ENCODE measurements at regions not wholly inside any gene's neighbourhood (a gene's known extent, or its start where the extent isn't known, plus 50 kb on each side); places are given as distances from the start of the nearest gene placed in this dataset.

DNA sequence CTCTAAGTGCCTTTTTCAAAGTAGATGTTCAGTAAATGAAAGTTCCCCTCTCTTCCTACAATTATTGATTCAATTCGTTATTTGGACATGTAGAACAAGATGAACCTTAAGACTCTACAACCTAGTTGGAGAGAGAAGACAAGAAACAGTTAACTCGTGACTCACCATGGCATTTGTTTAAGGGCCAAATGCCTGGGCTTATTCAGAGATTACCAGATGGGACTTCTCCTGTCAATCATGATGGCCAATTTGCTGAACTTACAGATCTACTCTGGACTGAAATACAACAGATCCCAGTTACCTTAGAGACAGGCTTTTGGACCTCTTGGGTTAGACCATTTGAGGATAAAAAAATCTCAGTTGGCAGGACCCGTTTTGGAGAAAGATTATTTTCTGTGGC, 93.5 kb downstream of the C1orf94 start:
- DNase-seq (ENCODE audit: low spot score): no peak

- no peak for DNase-seq (ENCODE audit: low spot score)
These were observed 95.4 kb downstream of the C1orf94 start for GRCh38 chr1:34272152-34272551.

- DNase-seq (ENCODE audit: low spot score): no peak
These were observed 98.4 kb downstream of the C1orf94 start for GRCh38 chr1:34275150-34275549.

- DNase-seq (ENCODE audit: low spot score): no peak
These were observed 99.9 kb downstream of the C1orf94 start for GRCh38 chr1:34276606-34277005.

DNA sequence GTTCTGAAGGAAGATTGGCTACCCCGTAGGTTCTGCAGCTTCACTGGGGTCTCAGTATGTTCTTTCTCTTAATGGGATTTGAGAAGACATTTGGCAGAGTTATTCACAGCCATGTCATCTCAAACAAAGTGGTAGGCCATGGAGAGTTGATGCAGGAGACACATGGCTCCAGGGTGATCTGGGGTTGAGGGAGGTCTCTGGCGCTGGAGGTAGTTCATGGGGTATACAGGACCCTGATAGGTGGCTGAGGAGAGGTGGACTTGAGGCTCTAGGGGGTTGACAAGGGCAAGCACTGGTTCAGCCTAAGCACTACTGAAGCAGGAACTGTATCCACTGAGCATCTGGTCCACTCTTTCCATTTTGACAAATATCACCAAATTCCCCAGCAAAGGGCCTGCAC, 100.4 kb downstream of the C1orf94 start:
- DNase-seq (ENCODE audit: low spot score): no peak

DNA sequence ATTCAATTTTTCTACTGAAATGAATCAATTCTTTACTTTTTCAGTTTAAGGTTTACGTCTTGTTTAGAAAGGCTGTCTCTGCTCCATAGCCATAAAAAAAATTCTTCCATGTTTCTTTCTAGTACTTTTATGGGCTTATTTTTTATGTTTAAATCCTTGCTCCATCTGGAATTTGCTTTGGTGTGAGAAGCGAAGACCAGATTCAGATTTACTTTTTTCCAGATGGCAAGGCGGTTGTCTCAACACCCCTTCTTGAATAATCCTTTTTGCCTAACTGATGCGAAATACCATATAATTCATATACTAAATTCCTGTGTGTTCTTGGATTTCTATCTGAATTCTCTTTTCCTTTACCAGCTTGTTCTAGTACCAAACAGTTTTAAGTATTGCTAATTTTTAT, 101.5 kb downstream of the C1orf94 start:
- no peak for DNase-seq (ENCODE audit: low spot score)

DNA sequence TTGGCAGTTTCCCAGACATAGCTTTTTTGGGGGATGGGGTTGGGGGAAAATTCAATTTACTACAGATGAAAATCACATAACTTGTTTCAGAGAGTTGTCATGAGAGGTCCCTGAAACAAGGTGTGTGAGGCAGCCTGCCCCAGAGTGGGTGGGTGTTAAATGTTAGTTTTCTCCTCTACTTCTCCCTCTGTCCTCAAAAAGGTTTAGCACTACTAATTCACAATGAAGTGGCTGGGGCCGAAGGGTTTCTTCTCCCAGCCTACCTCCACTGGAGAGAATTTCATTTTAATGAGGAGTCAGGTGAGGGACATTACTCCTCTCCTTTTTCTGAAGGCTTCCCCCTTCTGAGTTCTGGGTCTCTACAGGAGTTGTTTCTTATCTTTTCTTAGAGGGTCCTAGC, 103.3 kb downstream of the C1orf94 start:
- DNase-seq (ENCODE audit: low spot score): no peak

GRCh38 chr1:34280509-34280908, 103.8 kb downstream of the C1orf94 start:
- DNase-seq (ENCODE audit: low spot score): no peak

DNA sequence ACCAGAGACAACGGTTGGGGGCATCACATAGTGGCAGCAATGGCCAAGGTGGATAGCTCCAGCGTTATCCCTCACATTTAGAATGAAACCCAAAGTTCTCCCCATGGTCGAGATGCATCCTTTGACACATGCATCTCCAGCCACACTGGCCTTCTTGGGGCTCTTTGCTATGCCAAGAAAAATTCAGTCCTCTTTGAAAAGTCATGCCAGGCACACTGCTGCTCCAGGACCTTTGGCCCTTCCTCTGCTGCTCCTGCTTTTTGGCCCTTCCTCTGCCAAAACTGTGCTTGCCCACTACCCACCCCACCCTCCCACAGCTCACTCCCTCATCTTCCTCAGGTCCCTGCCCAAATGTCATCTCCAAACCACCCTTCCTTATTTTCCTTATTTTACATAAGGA, 106.4 kb downstream of the C1orf94 start:
- DNase-seq (ENCODE audit: low spot score): no peak

DNA sequence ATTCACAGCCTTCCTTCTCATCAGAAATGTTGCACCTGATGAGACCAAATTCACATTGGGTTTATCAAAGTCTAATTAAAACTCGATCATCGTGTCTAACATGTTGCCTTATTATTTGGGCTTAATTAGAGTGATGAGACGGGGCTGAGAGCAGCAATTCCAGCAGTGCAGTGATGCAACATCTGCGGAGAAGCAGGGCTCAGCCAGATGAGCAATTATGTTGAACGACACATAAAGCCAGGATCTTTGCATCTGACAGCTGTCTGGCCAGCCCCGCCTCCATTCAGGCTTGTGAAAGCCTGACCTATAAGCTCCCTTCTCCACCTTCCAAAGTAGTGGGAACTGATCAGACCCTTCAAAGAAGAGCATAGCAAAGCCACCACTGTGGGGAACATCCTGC, 109.8 kb downstream of the C1orf94 start:
- no peak for DNase-seq (ENCODE audit: low spot score)

DNA sequence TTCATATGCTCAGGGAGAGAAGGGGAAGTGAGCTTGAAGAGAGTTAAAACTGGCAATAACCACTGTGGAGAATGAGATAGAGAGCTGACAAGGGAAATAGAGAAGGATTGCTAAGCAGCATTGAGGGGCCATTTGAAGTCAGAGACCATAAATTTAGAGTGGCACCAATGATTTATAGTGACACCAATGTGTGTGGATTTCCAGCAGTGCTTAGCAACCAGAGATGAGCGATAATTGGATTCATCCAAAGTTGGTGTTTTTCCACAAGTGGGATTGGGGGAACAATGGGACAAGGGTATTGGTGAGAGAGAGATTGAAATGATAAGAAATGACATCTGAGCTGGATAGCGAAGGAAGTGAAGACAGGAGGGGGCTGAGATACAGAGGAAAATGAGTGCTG, 114.1 kb downstream of the C1orf94 start:
- no peak for DNase-seq (ENCODE audit: low spot score)

DNA sequence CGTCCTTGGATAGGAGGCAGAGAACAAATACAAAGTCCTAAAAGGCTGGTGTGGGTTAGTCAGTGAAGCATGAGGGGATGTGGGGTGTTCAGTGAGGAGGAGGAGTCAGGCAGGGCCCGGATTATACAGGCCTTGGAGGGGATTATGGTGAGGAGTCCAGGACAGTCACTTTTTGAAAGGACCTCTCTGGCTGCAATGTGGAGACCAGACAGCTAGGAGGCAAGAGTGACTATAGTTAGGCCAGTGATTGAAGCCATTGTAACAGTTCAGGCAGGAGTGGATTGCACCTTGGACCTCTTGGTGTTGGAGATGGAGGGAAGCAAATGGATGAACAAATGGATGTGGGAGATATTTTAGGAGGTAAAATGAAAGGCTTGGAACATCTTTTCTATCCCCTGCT, 115.8 kb downstream of the C1orf94 start:
- DNase-seq (ENCODE audit: low spot score): no peak

- no peak for DNase-seq (ENCODE audit: low spot score)
These were observed 119.4 kb downstream of the C1orf94 start for GRCh38 chr1:34296059-34296458.

GRCh38 chr1:34302798-34303197, 126.1 kb downstream of the C1orf94 start:
- DNase-seq (ENCODE audit: low spot score): no peak

GRCh38 chr1:34303218-34303617, 126.5 kb downstream of the C1orf94 start:
- no peak for DNase-seq (ENCODE audit: low spot score)

GRCh38 chr1:34306568-34306967, 129.9 kb downstream of the C1orf94 start:
- no peak for DNase-seq (ENCODE audit: low spot score)

GRCh38 chr1:34312359-34312758, 135.7 kb downstream of the C1orf94 start:
- no peak for DNase-seq (ENCODE audit: low spot score)

DNA sequence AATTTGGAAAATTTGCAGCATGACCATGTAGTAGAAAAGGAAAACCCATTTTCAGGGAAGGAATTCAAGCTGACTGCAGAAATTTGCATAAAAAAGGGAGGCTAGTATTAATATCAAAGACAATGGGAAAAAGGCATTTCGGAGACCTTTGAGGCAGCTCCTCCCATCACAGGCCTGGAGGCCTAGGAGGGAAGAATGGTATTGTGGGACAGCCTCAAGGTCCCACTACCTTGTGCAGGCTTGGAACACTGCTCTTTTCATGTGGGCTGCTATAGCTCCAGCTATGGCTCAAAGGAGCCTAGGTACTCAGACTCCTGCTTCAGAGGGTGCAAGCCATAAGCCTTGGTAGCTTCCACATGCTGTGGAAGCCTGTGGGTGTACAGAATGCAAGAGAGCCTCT, 139.3 kb downstream of the C1orf94 start:
- no peak for DNase-seq (ENCODE audit: low spot score)

GRCh38 chr1:34316773-34317172, 140.1 kb downstream of the C1orf94 start:
- no peak for DNase-seq (ENCODE audit: low spot score)

DNA sequence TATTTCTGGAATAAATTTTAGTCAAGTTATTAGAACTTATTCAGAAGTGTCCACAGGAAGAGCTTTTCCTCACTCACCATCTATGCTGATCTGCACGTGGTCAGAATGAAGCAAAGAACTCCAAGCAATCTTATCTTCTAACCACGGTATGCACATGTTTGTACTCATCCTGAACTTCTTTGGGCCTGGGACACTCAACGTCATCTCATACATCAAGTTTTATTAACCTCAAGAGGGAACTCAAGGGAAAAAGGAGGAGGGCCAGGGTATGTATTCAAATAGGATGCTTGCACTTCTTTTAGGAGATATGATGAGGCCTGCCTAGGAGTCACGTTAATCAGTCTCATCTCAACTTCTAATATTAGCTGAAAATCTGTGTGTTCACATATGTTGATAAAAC, 142.5 kb downstream of the C1orf94 start:
- DNase-seq (ENCODE audit: low spot score): no peak

DNA sequence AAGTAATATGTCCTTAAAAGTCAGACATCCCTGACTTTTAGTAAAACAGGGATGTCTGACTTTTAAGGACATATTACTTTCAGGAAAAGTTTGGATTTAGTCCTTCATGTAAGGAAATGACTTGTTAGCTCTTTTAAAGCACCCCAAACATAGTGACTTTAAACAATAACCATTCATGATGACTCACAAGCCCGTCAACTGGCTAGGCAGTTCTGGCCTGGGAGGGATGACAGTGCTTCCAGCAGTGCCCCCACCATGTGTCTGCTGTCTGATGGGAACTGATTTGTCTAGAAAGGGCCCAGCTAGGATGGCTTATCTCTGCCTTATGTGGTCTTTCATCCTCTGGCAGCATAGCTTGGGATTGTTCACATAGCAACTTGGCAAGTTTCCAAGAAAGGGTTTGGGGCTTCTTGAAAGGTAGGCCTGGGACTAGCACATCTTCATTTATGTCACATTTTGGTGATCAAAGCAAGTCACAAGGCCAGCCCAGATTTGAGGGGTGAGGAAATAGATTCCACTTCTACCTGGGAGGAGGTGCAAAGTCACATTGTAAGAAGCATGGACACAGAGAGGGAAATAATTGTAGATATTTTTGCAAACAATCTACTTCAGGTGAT, 143.5 kb downstream of the C1orf94 start:
- no peak for DNase-seq (ENCODE audit: low spot score)

GRCh38 chr1:34322969-34323368, 146.3 kb downstream of the C1orf94 start:
- no peak for DNase-seq (ENCODE audit: low spot score)

DNA sequence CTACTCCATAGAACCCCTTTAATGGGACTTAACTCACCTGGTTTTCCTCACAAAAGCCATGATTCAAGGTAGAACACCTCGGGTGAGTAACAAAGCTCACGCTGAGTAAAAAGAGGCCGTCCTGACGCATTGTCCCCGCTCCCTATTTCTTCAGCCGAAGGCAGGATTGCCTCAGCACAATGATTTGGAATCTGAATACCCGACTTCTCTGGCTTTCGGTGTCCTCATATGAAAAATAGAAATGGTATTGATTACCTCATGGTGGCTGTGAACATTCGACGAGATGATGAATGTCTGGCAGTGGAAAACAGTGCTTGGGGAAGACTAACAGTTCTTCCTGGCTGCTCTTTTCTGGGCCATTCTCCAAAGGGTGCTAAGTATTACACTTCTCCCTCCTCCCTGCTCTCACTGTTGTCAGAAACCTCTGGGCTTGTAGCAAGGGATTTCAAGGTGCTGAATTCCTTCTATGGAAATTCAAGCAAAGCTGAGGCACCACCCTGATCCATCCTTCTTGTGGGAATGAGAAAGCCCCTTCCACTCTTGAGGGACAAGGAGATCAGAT, 148.3 kb downstream of the C1orf94 start:
- no peak for DNase-seq (ENCODE audit: low spot score)

- DNase-seq (ENCODE audit: low spot score): no peak
These were observed 151.6 kb downstream of the C1orf94 start for GRCh38 chr1:34328281-34328799.
